K562 (cell line): ENCODE measurements at regions not wholly inside any gene's neighbourhood (a gene's known extent, or its start where the extent isn't known, plus 50 kb on each side); places are given as distances from the start of the nearest gene placed in this dataset.
A peak's percentile ranks its signal among the peaks of the same experiment; 100 is the strongest.

Experiments
- ATF4 ChIP-seq: fragments of 450-650 bp; formaldehyde crosslinking; IDR thresholded peaks from 2 replicates; pipeline ENCODE4 v1.4.0; 2022; ENCODE audit warnings: mild to moderate bottlenecking, moderate library complexity
- CHCHD3 ChIP-seq: fragments of 250-450 bp; sonication (Bioruptor Pico); IDR thresholded peaks from 2 replicates; pipeline ENCODE4 v2.1.2; 2022; ENCODE audit warnings: mild to moderate bottlenecking
- CHD1 ChIP-seq: fragments of 200-600 bp; sonication (generic); IDR thresholded peaks from one replicate; pipeline ENCODE4 v1.6.1; 2012; ENCODE audit warnings: mild to moderate bottlenecking, moderate library complexity, low read length, inconsistent platforms
- DDX20 ChIP-seq: fragments of 450-650 bp; IDR thresholded peaks from 2 replicates; pipeline ENCODE4 v1.6.1; 2016; ENCODE audit warnings: missing genetic modification characterization, low read depth, mild to moderate bottlenecking, missing compliant biosample characterization, moderate library complexity
- ETV5 ChIP-seq: sonication (generic); formaldehyde crosslinking; IDR thresholded peaks from 2 replicates; pipeline ENCODE4 v1.4.0; 2020; ENCODE audit warnings: low read depth, mild to moderate bottlenecking, missing genetic modification reagents
- FOXA3 ChIP-seq, 2 experiments: fragments of 450-650 bp in 1 of 2; sonication (generic) in 1 of 2; formaldehyde crosslinking; IDR thresholded peaks in 1 of 2; conservative IDR thresholded peaks in 1 of 2; 2 replicates each; pipeline versions ENCODE4 v1.4.0 to v1.8.0; 2020 to 2022; ENCODE audit warnings: mild to moderate bottlenecking in 2 of 2, missing genetic modification reagents in 1 of 2
- HDAC1 ChIP-seq, 2 experiments: fragments of 450-650 bp; IDR thresholded peaks; 2 replicates each; pipeline ENCODE4 v1.6.1; 2016 to 2017; ENCODE audit warnings: inconsistent platforms in 1 of 2, mild to moderate bottlenecking in 1 of 2, moderate library complexity in 1 of 2
- KDM4B ChIP-seq, 2 experiments: fragments of 450-650 bp in 1 of 2; sonication (generic) in 1 of 2; IDR thresholded peaks; 2 replicates each; pipeline ENCODE4 v1.6.1; 2016 to 2017; ENCODE audit warnings: borderline replicate concordance in 2 of 2, antibody characterized with exemption in 1 of 2, low read depth in 1 of 2, mild to moderate bottlenecking in 1 of 2
- L3MBTL2 ChIP-seq: fragments of 450-650 bp; IDR thresholded peaks from 2 replicates; pipeline ENCODE4 v1.6.1; 2016; ENCODE audit warnings: mild to moderate bottlenecking, moderate library complexity
- MEF2D ChIP-seq: conservative IDR thresholded peaks from 2 replicates; pipeline ENCODE4 v1.6.1; 2016; ENCODE audit warnings: low read depth, missing genetic modification characterization, missing compliant biosample characterization
- NCOR1 ChIP-seq: fragments of 450-650 bp; IDR thresholded peaks from 2 replicates; pipeline ENCODE4 v1.6.1; 2016; ENCODE audit warnings: mild to moderate bottlenecking, moderate library complexity
- NFE2 ChIP-seq: IDR thresholded peaks from 2 replicates; pipeline ENCODE4 v1.6.1; 2014; ENCODE audit warnings: antibody characterized with exemption, low read depth
- PCBP2 ChIP-seq: fragments of 200-400 bp; formaldehyde crosslinking; IDR thresholded peaks from 2 replicates; pipeline ENCODE4 v1.6.1; 2018; ENCODE audit warnings: low read length, low read depth, mild to moderate bottlenecking, moderate library complexity; ENCODE audit not compliant: poor library complexity, severe bottlenecking
- PHB ChIP-seq: fragments of 250-450 bp; sonication (Bioruptor Pico); IDR thresholded peaks from 2 replicates; pipeline ENCODE4 v1.5.0; 2021
- RAD21 ChIP-seq, 2 experiments: fragments of 250-450 bp in 1 of 2; fragments of 450-650 bp in 1 of 2; sonication (Bioruptor Pico) in 1 of 2; formaldehyde crosslinking in 1 of 2; IDR thresholded peaks in 1 of 2; conservative IDR thresholded peaks in 1 of 2; 2 replicates each; pipeline versions ENCODE4 v1.4.0 to v1.8.0; 2020 to 2022; ENCODE audit warnings: mild to moderate bottlenecking in 2 of 2, moderate library complexity in 1 of 2
- RBM22 ChIP-seq: fragments of 200-400 bp; formaldehyde crosslinking; IDR thresholded peaks from 2 replicates; pipeline ENCODE4 v1.6.1; 2018; ENCODE audit warnings: low read length, low read depth; ENCODE audit not compliant: poor library complexity, severe bottlenecking
- SMAD4 ChIP-seq: fragments of 250-450 bp; sonication (Bioruptor Pico); conservative IDR thresholded peaks from 2 replicates; pipeline ENCODE4 v1.8.0; 2021; ENCODE audit warnings: inconsistent platforms, mild to moderate bottlenecking, moderate library complexity
- SNAPC5 ChIP-seq: fragments of 250-450 bp; sonication (Bioruptor Pico); IDR thresholded peaks from 2 replicates; pipeline ENCODE4 v1.8.0; 2021; ENCODE audit warnings: moderate library complexity, mild to moderate bottlenecking, inconsistent platforms
- SPI1 ChIP-seq: IDR thresholded peaks from 2 replicates; pipeline ENCODE4 v1.6.1; 2011; ENCODE audit warnings: low read depth, low read length, control low read depth, borderline replicate concordance
- TCF3 ChIP-seq: sonication (generic); formaldehyde crosslinking; IDR thresholded peaks from 2 replicates; pipeline ENCODE4 v1.4.0; 2020; ENCODE audit warnings: mild to moderate bottlenecking, missing genetic modification reagents
- TFAP4 ChIP-seq: sonication (generic); formaldehyde crosslinking; IDR thresholded peaks from 2 replicates; pipeline ENCODE4 v1.8.0; 2022; ENCODE audit warnings: missing genetic modification reagents, mild to moderate bottlenecking, moderate library complexity, borderline replicate concordance
- ZBTB12 ChIP-seq: fragments of 250-450 bp; sonication (Bioruptor Pico); IDR thresholded peaks from 2 replicates; pipeline ENCODE4 v1.4.0; 2020
- ZNF274 ChIP-seq: IDR thresholded peaks from 2 replicates; pipeline ENCODE4 v1.6.1; 2011; ENCODE audit warnings: low read depth, mild to moderate bottlenecking, low read length, moderate library complexity, borderline replicate concordance
- ZNF311 ChIP-seq: fragments of 250-450 bp; sonication (Bioruptor Pico); IDR thresholded peaks from 2 replicates; pipeline ENCODE4 v1.4.0; 2020; ENCODE audit warnings: mild to moderate bottlenecking, moderate library complexity

GRCh38 chr5:29089591-29090130 lies 2051.3 kb upstream of the CDH9 start (continued):
- no peak for TF ChIP-seq KDM4B (IDR thresholded peaks at IDR 0.05; ENCODE audit: borderline replicate concordance in 2 of 2, low read depth in 1 of 2)
- TF ChIP-seq MEF2D (tag), result peak; percentile 82
- TF ChIP-seq CHCHD3 (CRISPR knock-in tag), result no peak
- no peak for TF ChIP-seq DDX20
- TF ChIP-seq RAD21 (CRISPR knock-in tag; conservative IDR thresholded peaks at IDR 0.05 in 1 of 2, IDR thresholded peaks at IDR 0.05 in 1 of 2), result 0 out of 4 replicates have a peak, but pooled peaks of 1 of the 2 experiments have one; percentile 4
- peak; percentile 91 for TF ChIP-seq ZNF311 (CRISPR knock-in tag)
- TF ChIP-seq SMAD4, result peak; percentile 63; the same call in 1 of the 2 replicates
- TF ChIP-seq ZNF274, result no peak
- TF ChIP-seq HDAC1 (IDR thresholded peaks at IDR 0.05), result peak in 1 of 2 experiments; percentile 37; a peak in 1 of 4 replicates
- TF ChIP-seq SNAPC5 (CRISPR knock-in tag), result no peak
- TF ChIP-seq NCOR1, result 0 out of 2 replicates have a peak, but pooled peaks have one; percentile 48
- TF ChIP-seq FOXA3 (CRISPR knock-in tag; conservative IDR thresholded peaks at IDR 0.05 in 1 of 2, IDR thresholded peaks at IDR 0.05 in 1 of 2), result peak; percentile 30 to 75; a peak in 2 of 4 replicates
- TF ChIP-seq ATF4, result 0 out of 2 replicates have a peak, but pooled peaks have one; percentile 30
- TF ChIP-seq ZBTB12 (CRISPR knock-in tag), result 0 out of 2 replicates have a peak, but pooled peaks have one; percentile 21
- TF ChIP-seq PCBP2, result no peak
- TF ChIP-seq CHD1, result no peak
- TF ChIP-seq ETV5 (CRISPR knock-in tag), result no peak
- no peak for TF ChIP-seq RBM22
- no peak for TF ChIP-seq SPI1
- TF ChIP-seq TCF3 (CRISPR knock-in tag), result peak; percentile 85
- no peak for TF ChIP-seq L3MBTL2
- TF ChIP-seq PHB (CRISPR knock-in tag), result no peak
- TF ChIP-seq TFAP4 (CRISPR knock-in tag), result no peak; the same call in 1 of the 2 replicates
- TF ChIP-seq NFE2, result no peak
